CD14-positive monocyte (primary cell): ENCODE measurements at regions not wholly inside any gene's neighbourhood (a gene's known extent, or its start where the extent isn't known, plus 50 kb on each side); places are given as distances from the start of the nearest gene placed in this dataset.

Experiments
- DNase-seq, 3 donors: peaks; one replicate each; pipeline ENCODE4 v3.0.0-alpha.2; 2011 to 2022
- H2AFZ ChIP-seq: 2 replicates; pipeline ENCODE4 v1.6.0; 2012; ENCODE audit warnings: mild to moderate bottlenecking, low read depth, low read length, inconsistent platforms; ENCODE audit not compliant: insufficient read depth, poor library complexity, severe bottlenecking
- H3K27ac ChIP-seq, 2 donors: 1 replicate in 1 of 2; 2 replicates in 1 of 2; pipeline ENCODE4 v1.5.1; 2012 to 2013; ENCODE audit warnings: low read length in 2 of 2, control low read depth in 1 of 2, inconsistent platforms in 1 of 2, low read depth in 1 of 2, mild to moderate bottlenecking in 1 of 2
- H3K27me3 ChIP-seq, 2 donors: one replicate each; pipeline versions ENCODE4 v1.6.0 to v1.6.1; 2011 to 2013; ENCODE audit warnings: low read length in 2 of 2; ENCODE audit not compliant: control insufficient read depth in 2 of 2, insufficient read depth in 2 of 2
- H3K36me3 ChIP-seq, 2 donors: replicated peaks in 1 of 2; 1 replicate in 1 of 2; 2 replicates in 1 of 2; pipeline versions ENCODE4 v1.5.1 to v1.6.1; 2012 to 2013; ENCODE audit warnings: low read length in 2 of 2, control low read depth in 1 of 2, inconsistent platforms in 1 of 2, mild to moderate bottlenecking in 1 of 2; ENCODE audit not compliant: insufficient read depth in 2 of 2, control insufficient read depth in 1 of 2
- H3K4me1 ChIP-seq, 2 donors: 1 replicate in 1 of 2; 2 replicates in 1 of 2; pipeline versions ENCODE4 v1.5.1 to v1.6.1; 2012 to 2013; ENCODE audit warnings: low read length in 2 of 2, control low read depth in 1 of 2, inconsistent platforms in 1 of 2, mild to moderate bottlenecking in 1 of 2, moderate library complexity in 1 of 2; ENCODE audit not compliant: insufficient read depth in 2 of 2, control insufficient read depth in 1 of 2
- H3K4me2 ChIP-seq: replicated peaks from 2 replicates; pipeline ENCODE3; 2012; ENCODE audit warnings: low read length, moderate library complexity, mild to moderate bottlenecking; ENCODE audit not compliant: poor library complexity, severe bottlenecking; ENCODE audit errors: extremely low read depth
- H3K4me3 ChIP-seq, 3 experiments: fragments of 200-600 bp in 1 of 3; sonication (generic) in 1 of 3; replicated peaks in 1 of 3; 1 replicate in 2 of 3; 2 replicates in 1 of 3; pipeline ENCODE4 v1.5.1; 2011 to 2013; ENCODE audit warnings: low read length in 3 of 3, mild to moderate bottlenecking in 3 of 3, control low read depth in 2 of 3, low read depth in 2 of 3, inconsistent platforms in 1 of 3, moderate library complexity in 1 of 3
- H3K79me2 ChIP-seq: 2 replicates; pipeline ENCODE4 v1.6.0; 2012; ENCODE audit warnings: mild to moderate bottlenecking, control low read depth, inconsistent platforms, low read length, moderate library complexity; ENCODE audit not compliant: insufficient read depth
- H3K9ac ChIP-seq: 2 replicates; pipeline ENCODE4 v1.6.0; 2017; ENCODE audit warnings: low read length, mild to moderate bottlenecking; ENCODE audit not compliant: insufficient read depth, poor library complexity, severe bottlenecking
- H3K9me3 ChIP-seq, 2 donors: replicated peaks in 1 of 2; 1 replicate in 1 of 2; 2 replicates in 1 of 2; pipeline versions ENCODE4 v1.5.1 to v1.6.1; 2012 to 2013; ENCODE audit warnings: low read length in 2 of 2, control low read depth in 1 of 2; ENCODE audit not compliant: control insufficient read depth in 1 of 2, insufficient read depth in 1 of 2
- H4K20me1 ChIP-seq: 2 replicates; pipeline ENCODE4 v1.6.0; 2012; ENCODE audit warnings: mild to moderate bottlenecking, low read length, control low read depth, moderate library complexity; ENCODE audit not compliant: insufficient read depth
- H3K27ac Mint-ChIP-seq, 7 donors: one replicate each; pipeline ENCODE4 v1.8.0; 2020; ENCODE audit warnings: mild to moderate bottlenecking in 7 of 7, mixed read lengths in 7 of 7, moderate library complexity in 6 of 7, inconsistent platforms in 2 of 7
- H3K27me3 Mint-ChIP-seq, 3 donors: one replicate each; pipeline ENCODE4 v1.8.0; 2021 to 2022; ENCODE audit warnings: low read depth in 3 of 3, mild to moderate bottlenecking in 3 of 3, mixed read lengths in 3 of 3, moderate library complexity in 3 of 3, inconsistent platforms in 1 of 3
- H3K36me3 Mint-ChIP-seq, 2 donors: one replicate each; pipeline ENCODE4 v1.8.0; 2020; ENCODE audit warnings: mixed read lengths in 2 of 2, inconsistent platforms in 1 of 2, mild to moderate bottlenecking in 1 of 2
- H3K4me1 Mint-ChIP-seq: one replicate; pipeline ENCODE4 v1.8.0; 2020; ENCODE audit warnings: mild to moderate bottlenecking, mixed read lengths
- H3K4me3 Mint-ChIP-seq, 2 donors: one replicate each; pipeline ENCODE4 v1.8.0; 2020; ENCODE audit warnings: mild to moderate bottlenecking in 2 of 2, mixed read lengths in 2 of 2, moderate library complexity in 1 of 2
- H3K9me3 Mint-ChIP-seq, 7 donors: one replicate each; pipeline ENCODE4 v1.8.0; 2020 to 2022; ENCODE audit warnings: mixed read lengths in 7 of 7, mild to moderate bottlenecking in 6 of 7, moderate library complexity in 6 of 7, inconsistent platforms in 2 of 7
- CTCF ChIP-seq: fragments of 200-600 bp; IDR thresholded peaks from one replicate; pipeline ENCODE4 v1.8.0; 2022; ENCODE audit warnings: antibody characterized with exemption, mild to moderate bottlenecking
- WGBS: methylation state at CpG from one replicate; pipeline ENCODE4 v1.1.5; 2013; ENCODE audit warnings: missing lambda C conversion rate; ENCODE audit not compliant: insufficient coverage; 5-methylcytosine and 5-hydroxymethylcytosine counted together
- intact Hi-C, 2 donors: fragments of 100-400 bp; cut with micrococcal nuclease; formaldehyde crosslinking; loops; one replicate each; pipeline versions ENCODE4 v1.15.0 to v1.15.1; 2023

- Histone ChIP-seq H3K9me3 (peaks cover 10 to 11% of the 10 kb centered on the region in 2 donors), H3K9ac (no peak overlapping the region), H3K4me1 (no peaks in the 10 kb centered on the region), H4K20me1 (no peaks in the 10 kb centered on the region), H3K27me3 (no peaks in the 10 kb centered on the region), H3K79me2 (no peaks in the 10 kb centered on the region), H3K36me3 (no peaks in the 10 kb centered on the region), H2AFZ (no peak overlapping the region), H3K4me3 (no peak overlapping the region), H3K27ac (no peak overlapping the region), H3K4me2 (no peak overlapping the region)
- H3K9me3 Mint-ChIP-seq, result peaks cover 0 to 6% (median 3%) of the 10 kb centered on the region in 7 donors
- no peak for DNase-seq
- H3K27ac Mint-ChIP-seq, result no peak overlapping the region
- no peaks in the 10 kb centered on the region for H3K4me1 Mint-ChIP-seq
- intact Hi-C loops, result no loop called here
- no peak for TF ChIP-seq CTCF
- no peaks in the 10 kb centered on the region for H3K27me3 Mint-ChIP-seq
- no peak overlapping the region for H3K4me3 Mint-ChIP-seq
- no peaks in the 10 kb centered on the region for H3K36me3 Mint-ChIP-seq
These were observed 748.1 kb upstream of the SGCG start for GRCh38 chr13:22432690-22433089.

GRCh38 chr13:22447132-22447886 lies 733.5 kb upstream of the SGCG start:
- H3K36me3 Mint-ChIP-seq, result no peaks in the 10 kb centered on the region
- no peak overlapping the region for H3K9ac ChIP-seq

More at GRCh38 chr13:22447132-22447886, 733.5 kb upstream of the SGCG start:
- no peak overlapping the region for H2AFZ ChIP-seq
- H3K27me3 ChIP-seq, result no peaks in the 10 kb centered on the region
- H3K9me3 ChIP-seq, result peaks cover 5% of the 10 kb centered on the region in 2 donors
- peaks cover 0 to 16% (median 8%) of the 10 kb centered on the region in 7 donors for H3K9me3 Mint-ChIP-seq
- no peaks in the 10 kb centered on the region for H4K20me1 ChIP-seq
- no peak overlapping the region for H3K4me2 ChIP-seq
- no peaks in the 10 kb centered on the region for H3K4me1 ChIP-seq
- no peak overlapping the region for H3K4me3 Mint-ChIP-seq
- intact Hi-C loops, result no loop called here
- peaks cover 0 to 2% (median 0%) of the 10 kb centered on the region in 3 donors for H3K27me3 Mint-ChIP-seq
- 85% methylated on average over 5 of the region's 7 CpGs for WGBS
- no peaks in the 10 kb centered on the region for H3K4me1 Mint-ChIP-seq
- no peak for DNase-seq
- H3K36me3 ChIP-seq, result no peaks in the 10 kb centered on the region
- H3K4me3 ChIP-seq, result no peak overlapping the region
- no peak overlapping the region for H3K27ac ChIP-seq
- TF ChIP-seq CTCF, result no peak
- H3K27ac Mint-ChIP-seq, result no peak overlapping the region
- H3K79me2 ChIP-seq, result no peaks in the 10 kb centered on the region
